ENCODE measurements at regions not wholly inside any gene's neighbourhood (a gene's known extent, or its start where the extent isn't known, plus 50 kb on each side); places are given as distances from the start of the nearest gene placed in this dataset.
A peak's percentile ranks its signal among the peaks of the same experiment; 100 is the strongest.

DNA sequence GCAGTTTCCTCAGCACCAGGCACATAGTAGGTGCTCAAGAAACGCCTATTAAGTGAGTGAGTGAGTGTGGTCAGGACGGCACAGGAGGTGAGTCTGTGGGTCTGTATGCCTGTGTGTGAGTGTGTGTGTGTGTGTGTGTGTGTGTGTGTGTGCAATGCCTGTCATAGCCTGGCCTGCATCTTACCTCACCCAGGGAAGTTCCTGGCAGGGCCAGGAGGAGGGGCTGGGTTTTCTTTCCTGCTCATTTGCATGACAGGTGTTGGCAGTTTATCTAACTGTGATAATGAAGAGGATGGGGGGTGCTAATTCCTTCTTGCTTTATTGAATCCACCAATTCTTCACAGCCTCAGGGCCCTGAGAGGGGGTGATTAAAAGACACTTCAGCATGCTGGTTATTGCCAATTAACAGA is 146.7 kb upstream of the MLN start:
- FAIRE-seq (no peak), DNase-seq (ENCODE audit: low read depth) (peak; percentile 30)
- TF ChIP-seq, protein P1, sequence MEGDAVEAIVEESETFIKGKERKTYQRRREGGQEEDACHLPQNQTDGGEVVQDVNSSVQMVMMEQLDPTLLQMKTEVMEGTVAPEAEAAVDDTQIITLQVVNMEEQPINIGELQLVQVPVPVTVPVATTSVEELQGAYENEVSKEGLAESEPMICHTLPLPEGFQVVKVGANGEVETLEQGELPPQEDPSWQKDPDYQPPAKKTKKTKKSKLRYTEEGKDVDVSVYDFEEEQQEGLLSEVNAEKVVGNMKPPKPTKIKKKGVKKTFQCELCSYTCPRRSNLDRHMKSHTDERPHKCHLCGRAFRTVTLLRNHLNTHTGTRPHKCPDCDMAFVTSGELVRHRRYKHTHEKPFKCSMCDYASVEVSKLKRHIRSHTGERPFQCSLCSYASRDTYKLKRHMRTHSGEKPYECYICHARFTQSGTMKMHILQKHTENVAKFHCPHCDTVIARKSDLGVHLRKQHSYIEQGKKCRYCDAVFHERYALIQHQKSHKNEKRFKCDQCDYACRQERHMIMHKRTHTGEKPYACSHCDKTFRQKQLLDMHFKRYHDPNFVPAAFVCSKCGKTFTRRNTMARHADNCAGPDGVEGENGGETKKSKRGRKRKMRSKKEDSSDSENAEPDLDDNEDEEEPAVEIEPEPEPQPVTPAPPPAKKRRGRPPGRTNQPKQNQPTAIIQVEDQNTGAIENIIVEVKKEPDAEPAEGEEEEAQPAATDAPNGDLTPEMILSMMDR (IDR thresholded peaks at IDR 0.05; ENCODE audit: insufficient read depth, low read length, severe bottlenecking): no peak
- no peaks in the 10 kb centered on the region for H3K36me3 ChIP-seq (ENCODE audit: control insufficient read depth, insufficient read depth, low read length)
- no peak overlapping the region for H3K4me3 ChIP-seq (ENCODE audit: low read depth, low read length)
- no peaks in the 10 kb centered on the region for H3K27me3 ChIP-seq (ENCODE audit: control insufficient read depth, insufficient read depth, low read length)

DNA sequence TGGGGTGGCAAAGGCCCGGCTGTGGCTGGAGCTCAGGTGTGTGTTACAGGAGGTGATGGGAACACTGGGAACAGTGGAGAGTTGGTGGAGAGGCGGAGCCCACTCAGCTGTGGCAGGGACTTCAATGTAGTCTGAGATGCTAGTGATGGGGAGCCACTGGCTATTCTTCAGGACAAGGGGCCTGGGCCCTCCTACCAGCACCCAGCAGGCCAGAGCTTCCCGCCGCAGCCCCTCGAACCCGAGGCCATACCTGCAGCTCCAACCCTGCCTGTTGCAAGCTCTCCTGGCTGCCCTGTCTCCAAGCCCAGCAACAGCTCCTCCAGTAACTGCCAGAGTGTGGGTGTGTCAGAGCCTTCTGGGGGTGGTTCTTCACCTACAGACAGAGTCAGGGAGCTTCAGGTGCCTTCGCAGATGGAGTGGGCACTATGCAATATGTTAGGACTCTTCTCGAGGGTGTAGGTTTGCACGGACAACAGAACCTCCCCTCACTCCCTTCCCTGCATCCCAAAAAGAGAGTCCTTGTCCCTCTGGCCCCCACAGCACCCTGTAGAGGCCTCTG is 146.2 kb upstream of the MLN start:
- FAIRE-seq (peak; percentile 32), DNase-seq (ENCODE audit: low read depth) (no peak)
- Histone ChIP-seq H3K36me3 (ENCODE audit: control insufficient read depth, insufficient read depth, low read length) (no peaks in the 10 kb centered on the region), H3K4me3 (ENCODE audit: low read depth, low read length) (no peak overlapping the region), H3K27me3 (ENCODE audit: control insufficient read depth, insufficient read depth, low read length) (no peaks in the 10 kb centered on the region)
- TF ChIP-seq, protein P1 (IDR thresholded peaks at IDR 0.05; ENCODE audit: insufficient read depth, low read length, severe bottlenecking): no peak

DNA sequence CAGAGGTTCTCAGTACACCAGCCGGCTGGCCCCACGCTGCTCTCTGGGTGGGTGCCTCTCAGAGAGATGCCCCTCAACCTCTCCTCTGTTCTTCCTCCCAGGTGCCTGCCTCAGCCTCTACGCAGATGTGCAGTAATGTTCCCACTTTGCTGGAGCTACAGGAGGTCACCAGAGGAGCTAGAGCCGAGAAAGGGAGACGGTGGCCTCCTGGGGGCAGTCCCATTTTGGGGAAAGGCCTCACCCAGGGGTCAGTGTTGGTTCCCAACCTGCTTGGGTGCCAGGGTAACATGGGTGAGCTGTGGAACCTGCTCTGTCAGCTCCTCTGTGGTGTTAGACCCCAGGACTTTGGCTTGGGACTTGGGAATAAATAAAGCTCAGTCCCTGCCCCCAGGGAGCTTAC is 145.3 kb upstream of the MLN start:
- TF ChIP-seq, protein P1 (IDR thresholded peaks at IDR 0.05; ENCODE audit: insufficient read depth, low read length, severe bottlenecking): no peak
- H3K27me3 ChIP-seq (ENCODE audit: control insufficient read depth, insufficient read depth, low read length): no peaks in the 10 kb centered on the region
- FAIRE-seq (peak; percentile 40), DNase-seq (ENCODE audit: low read depth) (no peak)
- H3K4me3 ChIP-seq (ENCODE audit: low read depth, low read length): no peak overlapping the region
- no peaks in the 10 kb centered on the region for H3K36me3 ChIP-seq (ENCODE audit: control insufficient read depth, insufficient read depth, low read length)

DNA sequence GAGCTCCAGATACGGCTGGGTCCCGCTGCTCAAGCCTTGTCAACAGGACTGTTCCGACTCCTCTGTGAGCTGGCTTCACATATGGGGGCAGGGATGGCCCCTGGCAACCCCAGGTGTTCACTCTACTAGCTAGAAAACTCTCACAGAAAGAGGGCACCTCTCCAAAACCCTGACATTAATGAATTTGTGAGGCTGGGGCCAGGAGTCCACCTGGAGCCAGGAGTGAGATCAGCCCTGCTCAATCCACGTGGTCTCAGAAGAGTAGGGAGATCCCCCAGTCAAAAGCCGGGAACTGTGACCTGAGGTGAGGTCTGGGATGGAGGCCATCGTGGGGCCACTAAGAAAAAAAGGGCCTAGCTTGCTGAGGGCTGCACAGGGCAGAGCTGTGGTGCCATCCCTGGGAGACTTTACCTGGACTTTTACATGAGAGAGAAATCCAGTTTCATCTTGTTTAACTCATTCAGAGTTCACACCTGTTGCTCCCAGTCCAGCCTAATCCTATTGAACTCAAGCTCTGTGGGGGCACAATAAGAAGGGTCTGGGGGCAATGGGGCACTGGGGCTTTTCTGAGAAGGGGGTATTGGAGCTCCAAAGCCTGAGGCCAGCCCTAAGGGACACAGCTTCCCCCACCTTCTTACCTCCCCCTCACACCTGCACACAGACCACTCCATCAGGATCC is 144.3 kb upstream of the MLN start:
- no peaks in the 10 kb centered on the region for H3K27me3 ChIP-seq (ENCODE audit: control insufficient read depth, insufficient read depth, low read length)
- TF ChIP-seq, protein P1 (IDR thresholded peaks at IDR 0.05; ENCODE audit: insufficient read depth, low read length, severe bottlenecking): no peak
- no peak overlapping the region for H3K4me3 ChIP-seq (ENCODE audit: low read depth, low read length)
- FAIRE-seq (no peak), DNase-seq (ENCODE audit: low read depth) (no peak)
- H3K36me3 ChIP-seq (ENCODE audit: control insufficient read depth, insufficient read depth, low read length): no peaks in the 10 kb centered on the region

DNA sequence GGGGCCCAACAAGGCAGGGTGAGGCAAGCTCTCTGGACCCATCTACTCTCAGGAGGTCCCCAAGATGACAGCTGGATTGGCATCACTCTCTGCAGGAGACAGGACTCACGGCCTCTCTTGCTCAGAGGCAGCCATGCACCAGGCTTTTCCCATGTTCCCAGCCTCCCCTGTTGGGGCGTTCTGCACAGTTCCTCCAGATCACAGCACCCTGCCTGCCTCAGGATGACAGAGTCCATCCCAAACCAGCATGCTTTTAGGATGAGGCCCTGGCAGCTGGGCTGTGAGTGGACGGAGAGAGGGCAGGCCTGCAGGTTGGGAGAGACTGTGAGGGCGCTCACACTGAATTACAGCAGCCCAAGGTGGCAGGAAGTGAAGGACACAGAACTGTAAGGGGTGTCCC is 143.2 kb upstream of the MLN start:
- H3K27me3 ChIP-seq (ENCODE audit: control insufficient read depth, insufficient read depth, low read length): no peaks in the 10 kb centered on the region
- DNase-seq (ENCODE audit: low read depth): no peak
- TF ChIP-seq, protein P1 (IDR thresholded peaks at IDR 0.05; ENCODE audit: insufficient read depth, low read length, severe bottlenecking): no peak
- H3K4me3 ChIP-seq (ENCODE audit: low read depth, low read length): no peak overlapping the region
- no peak for FAIRE-seq
- no peaks in the 10 kb centered on the region for H3K36me3 ChIP-seq (ENCODE audit: control insufficient read depth, insufficient read depth, low read length)

DNA sequence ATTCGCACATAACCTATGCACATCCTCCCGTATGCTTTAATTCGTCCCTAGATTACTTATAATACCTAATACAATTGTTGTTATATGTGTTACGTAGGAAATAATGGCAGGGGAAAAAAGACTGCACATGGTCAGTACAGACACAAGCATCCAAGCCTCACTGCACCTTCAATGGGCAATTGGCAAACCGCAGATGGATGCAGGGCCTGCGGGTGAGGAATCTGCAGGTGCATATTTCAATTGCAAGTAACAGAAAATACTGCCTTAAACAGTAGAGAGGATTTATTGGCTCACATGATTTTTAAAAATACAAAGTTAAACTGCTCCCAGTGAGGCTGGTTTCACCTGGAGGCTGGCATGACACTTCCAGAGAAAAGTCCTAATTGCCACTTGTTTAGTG is 142.1 kb upstream of the MLN start:
- TF ChIP-seq, protein P1 (IDR thresholded peaks at IDR 0.05; ENCODE audit: insufficient read depth, low read length, severe bottlenecking): no peak

More for the DNA sequence above, 142.1 kb upstream of the MLN start:
- Histone ChIP-seq H3K4me3 (ENCODE audit: low read depth, low read length) (no peak overlapping the region), H3K27me3 (ENCODE audit: control insufficient read depth, insufficient read depth, low read length) (no peaks in the 10 kb centered on the region), H3K36me3 (ENCODE audit: control insufficient read depth, insufficient read depth, low read length) (no peaks in the 10 kb centered on the region)
- DNase-seq (ENCODE audit: low read depth) (no peak), FAIRE-seq (no peak)

Measured in bronchial epithelial cell (primary cell).